Rectal smooth muscle tissue (tissue), 1 donor: ENCODE measurements at regions not wholly inside any gene's neighbourhood (a gene's known extent, or its start where the extent isn't known, plus 50 kb on each side); places are given as distances from the start of the nearest gene placed in this dataset.

Experiments
- H3K27ac ChIP-seq: one replicate; pipeline ENCODE4 v1.7.0; 2013; ENCODE audit warnings: low read depth, low read length, inconsistent platforms
- H3K27me3 ChIP-seq: one replicate; pipeline ENCODE4 v1.7.0; 2013; ENCODE audit warnings: low read length; ENCODE audit not compliant: control insufficient read depth, insufficient read depth
- H3K36me3 ChIP-seq: one replicate; pipeline ENCODE4 v1.7.0; 2013; ENCODE audit warnings: low read length; ENCODE audit not compliant: control insufficient read depth, insufficient read depth
- H3K4me1 ChIP-seq: one replicate; pipeline ENCODE4 v1.7.0; 2013; ENCODE audit warnings: low read length; ENCODE audit not compliant: control insufficient read depth, insufficient read depth
- H3K4me3 ChIP-seq: one replicate; pipeline ENCODE4 v1.7.0; 2013; ENCODE audit warnings: low read length
- H3K9ac ChIP-seq: one replicate; pipeline ENCODE4 v1.7.0; 2013; ENCODE audit warnings: low read length

DNA sequence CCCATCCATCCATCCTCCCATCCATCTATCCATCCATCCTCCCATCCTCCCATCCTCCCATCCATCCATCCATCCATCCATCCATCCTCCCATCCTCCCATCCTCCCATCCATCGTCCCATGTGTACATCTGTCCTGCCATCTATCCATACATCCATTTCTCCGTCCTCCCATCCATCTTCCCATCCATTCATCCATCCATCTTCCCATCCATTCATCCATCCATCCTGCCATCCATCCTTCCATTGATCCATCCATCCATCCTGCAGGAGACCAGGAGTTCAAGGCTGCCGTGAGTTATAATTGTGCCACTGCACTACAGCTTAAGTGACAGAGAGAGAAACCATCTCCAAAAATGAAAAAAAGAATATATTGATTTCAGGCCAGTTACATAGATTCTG is 356.5 kb downstream of the CDH26 start:
- no peak overlapping the region for H3K27ac ChIP-seq
- no peaks in the 10 kb centered on the region for H3K4me1 ChIP-seq
- no peak overlapping the region for H3K4me3 ChIP-seq

DNA sequence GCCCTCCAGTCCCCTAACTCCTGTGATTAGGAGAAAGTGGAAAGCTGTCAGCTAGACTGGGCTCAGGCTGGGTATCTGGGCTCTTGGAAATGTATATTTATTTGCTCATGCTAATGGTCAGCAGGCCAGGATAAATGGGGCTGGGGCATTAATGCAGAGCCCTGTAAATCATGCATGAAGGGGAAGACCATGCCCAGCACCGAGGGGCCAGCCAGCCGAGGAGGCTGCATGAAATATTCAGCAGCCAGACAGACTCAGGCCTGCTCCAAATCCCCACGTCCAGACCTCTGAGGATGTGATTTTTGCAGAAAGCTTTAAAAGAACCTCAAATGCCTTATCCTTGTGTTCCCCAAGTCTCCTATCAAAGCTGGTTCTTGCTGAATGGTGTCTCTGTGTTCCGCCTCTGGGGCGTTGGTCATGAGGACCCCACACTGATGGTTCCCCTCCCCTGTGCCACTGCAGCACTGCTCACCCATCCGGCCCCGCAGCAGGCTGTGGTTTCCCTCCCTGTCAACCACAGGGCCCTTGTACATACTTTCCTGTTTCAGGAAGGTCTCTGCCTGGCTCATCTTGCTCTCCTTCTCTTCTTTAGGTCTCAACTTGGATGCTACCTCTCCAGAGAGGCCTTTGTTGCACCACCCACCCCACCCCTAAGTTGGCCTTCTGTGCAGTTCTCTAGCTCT is 358.4 kb downstream of the CDH26 start:
- Histone ChIP-seq H3K4me3 (no peak overlapping the region), H3K9ac (no peak overlapping the region), H3K27ac (no peak overlapping the region), H3K36me3 (no peaks in the 10 kb centered on the region), H3K27me3 (no peaks in the 10 kb centered on the region), H3K4me1 (no peaks in the 10 kb centered on the region)

More for the DNA sequence above, 356.5 kb downstream of the CDH26 start:
- Histone ChIP-seq H3K9ac (no peak overlapping the region), H3K27me3 (no peaks in the 10 kb centered on the region), H3K36me3 (no peaks in the 10 kb centered on the region)

DNA sequence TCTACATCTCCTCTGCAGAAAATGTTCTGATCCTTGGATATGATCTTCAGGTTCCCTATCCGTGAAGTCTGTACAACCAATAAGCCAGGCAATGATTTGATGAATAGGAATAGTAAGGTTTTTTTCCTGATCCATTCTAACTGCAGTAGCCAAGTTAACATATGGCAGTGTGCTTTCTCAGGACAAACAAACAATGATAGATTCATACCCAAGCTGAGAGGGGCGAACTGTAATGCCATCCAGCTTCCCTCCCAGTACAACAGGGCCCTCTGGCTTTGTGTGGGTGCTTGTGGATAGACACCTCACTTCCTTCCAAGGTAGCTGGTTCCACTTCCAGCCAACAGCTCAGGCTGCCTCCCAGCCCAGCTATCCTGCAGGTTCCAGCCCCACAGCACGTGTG is 359.2 kb downstream of the CDH26 start:
- Histone ChIP-seq H3K4me3 (no peak overlapping the region), H3K9ac (no peak overlapping the region), H3K36me3 (no peaks in the 10 kb centered on the region), H3K4me1 (no peaks in the 10 kb centered on the region), H3K27me3 (no peaks in the 10 kb centered on the region), H3K27ac (no peak overlapping the region)

DNA sequence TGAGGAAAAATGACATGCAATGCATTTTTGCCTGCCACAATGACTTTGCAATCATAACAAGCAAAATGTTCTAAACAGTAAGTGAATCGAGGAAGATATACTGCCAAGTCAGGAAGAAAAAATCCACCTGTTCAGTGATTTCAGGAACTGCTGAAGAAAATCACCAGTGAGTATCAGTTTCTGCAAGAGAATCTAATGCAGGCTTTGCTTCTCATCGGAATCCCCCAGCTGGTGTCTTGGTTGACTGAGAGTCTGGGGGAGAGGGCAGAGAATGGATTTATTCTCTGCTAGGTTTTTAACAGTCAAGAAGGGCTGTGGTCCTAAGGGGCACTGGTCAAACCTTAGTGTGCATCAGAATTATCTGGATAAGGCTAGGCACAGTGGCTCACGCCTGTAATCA is 363.4 kb downstream of the CDH26 start:
- Histone ChIP-seq H3K4me1 (no peaks in the 10 kb centered on the region), H3K9ac (no peak overlapping the region), H3K27ac (no peak overlapping the region), H3K27me3 (no peaks in the 10 kb centered on the region), H3K36me3 (no peaks in the 10 kb centered on the region), H3K4me3 (no peak overlapping the region)

DNA sequence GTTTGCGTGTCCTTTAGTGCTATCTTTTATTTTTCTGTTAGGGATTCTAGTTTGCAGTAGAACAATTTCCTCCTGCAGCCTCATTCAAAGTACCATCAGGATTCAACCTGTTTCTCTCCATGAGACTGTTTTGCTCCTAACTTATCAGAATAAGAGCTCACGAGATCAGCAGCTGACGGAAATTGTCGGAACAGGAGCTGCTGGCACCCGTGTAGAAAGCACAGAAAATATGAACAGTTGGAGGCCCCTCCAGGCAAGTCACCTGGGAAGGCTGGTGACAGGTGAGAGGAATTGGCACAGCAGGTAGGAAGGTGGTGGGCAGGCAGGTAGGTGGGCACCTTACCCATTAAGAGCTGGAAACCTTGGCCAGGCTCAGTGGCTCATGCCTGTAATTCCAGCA is 368.6 kb downstream of the CDH26 start:
- Histone ChIP-seq H3K4me3 (no peak overlapping the region), H3K27ac (no peak overlapping the region), H3K36me3 (no peaks in the 10 kb centered on the region), H3K9ac (no peak overlapping the region), H3K27me3 (no peaks in the 10 kb centered on the region), H3K4me1 (no peaks in the 10 kb centered on the region)

DNA sequence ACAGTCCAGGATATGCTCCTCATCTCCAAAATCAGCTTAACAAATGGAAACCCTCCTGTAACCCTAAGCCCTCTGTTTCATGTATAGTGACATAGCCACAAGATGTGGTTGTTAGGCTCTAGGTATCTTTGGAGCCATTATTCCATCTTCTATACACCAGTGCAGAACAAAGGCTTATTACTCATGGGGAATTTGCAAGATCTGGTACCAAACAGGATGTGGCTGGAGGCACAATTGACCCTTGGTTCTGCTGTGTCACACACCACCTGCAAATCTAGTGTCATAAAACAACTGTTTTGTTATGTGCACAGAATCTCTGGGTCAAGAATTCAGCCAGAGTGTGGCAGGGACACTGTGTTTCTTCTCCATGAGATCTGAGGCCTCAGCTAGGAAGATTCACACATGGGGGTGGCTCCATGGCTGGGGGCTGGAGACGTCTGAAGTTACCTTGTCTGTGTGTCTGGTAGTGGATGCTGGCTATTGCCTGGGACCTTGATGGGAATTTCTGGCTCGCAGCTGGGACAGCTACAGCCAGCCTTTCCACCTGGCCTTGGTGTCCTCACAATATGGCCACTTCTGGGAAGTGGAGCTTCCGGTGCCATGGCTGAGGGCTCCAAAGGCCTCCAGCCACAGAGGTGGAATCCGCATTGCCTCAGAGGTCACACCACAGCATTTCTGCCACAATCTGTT is 369.9 kb downstream of the CDH26 start:
- no peaks in the 10 kb centered on the region for H3K36me3 ChIP-seq
- H3K4me3 ChIP-seq: no peak overlapping the region
- H3K4me1 ChIP-seq: no peaks in the 10 kb centered on the region
- no peaks in the 10 kb centered on the region for H3K27me3 ChIP-seq
- H3K9ac ChIP-seq: no peak overlapping the region
- no peak overlapping the region for H3K27ac ChIP-seq

DNA sequence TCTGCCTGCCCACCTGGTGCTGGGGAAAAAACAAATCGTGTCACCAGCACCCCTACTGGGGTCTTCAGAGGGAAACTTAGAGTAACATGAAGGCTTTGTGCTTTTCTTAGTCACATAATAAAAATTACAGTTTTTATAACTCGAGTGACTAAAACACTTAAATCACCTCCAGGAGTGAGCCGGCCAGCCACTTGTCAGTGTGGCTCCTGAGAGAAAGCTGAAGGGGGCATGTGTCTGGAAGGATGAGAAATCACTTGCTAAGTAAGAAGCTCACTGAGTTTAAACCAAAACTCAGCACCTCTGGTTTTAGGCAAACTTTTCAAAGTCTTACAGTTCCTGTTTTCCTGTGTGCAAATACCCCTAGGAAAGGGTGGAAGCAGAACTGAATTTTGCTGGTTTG is 372.2 kb downstream of the CDH26 start:
- Histone ChIP-seq H3K27ac (no peak overlapping the region), H3K4me3 (no peak overlapping the region), H3K9ac (no peak overlapping the region), H3K4me1 (no peaks in the 10 kb centered on the region), H3K27me3 (no peaks in the 10 kb centered on the region), H3K36me3 (no peaks in the 10 kb centered on the region)

DNA sequence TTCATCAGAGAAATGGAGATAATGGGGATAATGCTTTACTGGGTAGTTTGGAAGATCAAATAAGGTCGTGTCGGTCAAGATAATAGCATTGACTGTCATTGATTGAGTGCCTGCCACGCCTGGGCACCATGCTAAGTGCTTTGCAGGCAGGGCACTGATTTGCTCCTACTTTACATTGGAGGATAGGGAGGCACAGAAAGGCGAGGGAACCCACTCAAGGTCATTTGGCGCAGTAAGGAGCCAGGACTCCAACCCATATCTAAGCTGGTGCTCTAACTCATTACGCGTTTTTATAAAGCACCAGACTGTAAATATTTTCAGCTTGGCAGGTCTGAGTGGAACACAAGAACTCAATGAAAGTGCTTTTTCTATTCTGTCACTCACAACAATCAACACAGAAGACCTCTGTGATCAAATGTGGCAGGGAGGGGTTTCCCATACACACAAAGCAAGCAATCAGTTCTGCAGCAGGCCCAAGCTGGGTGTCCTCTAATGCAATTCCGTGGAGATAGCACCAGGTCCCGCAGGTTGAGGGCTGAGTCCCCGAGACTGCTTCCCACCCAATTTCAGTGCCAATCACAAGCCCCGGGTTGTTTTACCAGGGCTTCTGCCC is 373.6 kb downstream of the CDH26 start:
- H3K4me3 ChIP-seq: no peak overlapping the region
- no peak overlapping the region for H3K9ac ChIP-seq
- no peaks in the 10 kb centered on the region for H3K36me3 ChIP-seq
- H3K4me1 ChIP-seq: no peaks in the 10 kb centered on the region
- H3K27me3 ChIP-seq: no peaks in the 10 kb centered on the region
- no peak overlapping the region for H3K27ac ChIP-seq

DNA sequence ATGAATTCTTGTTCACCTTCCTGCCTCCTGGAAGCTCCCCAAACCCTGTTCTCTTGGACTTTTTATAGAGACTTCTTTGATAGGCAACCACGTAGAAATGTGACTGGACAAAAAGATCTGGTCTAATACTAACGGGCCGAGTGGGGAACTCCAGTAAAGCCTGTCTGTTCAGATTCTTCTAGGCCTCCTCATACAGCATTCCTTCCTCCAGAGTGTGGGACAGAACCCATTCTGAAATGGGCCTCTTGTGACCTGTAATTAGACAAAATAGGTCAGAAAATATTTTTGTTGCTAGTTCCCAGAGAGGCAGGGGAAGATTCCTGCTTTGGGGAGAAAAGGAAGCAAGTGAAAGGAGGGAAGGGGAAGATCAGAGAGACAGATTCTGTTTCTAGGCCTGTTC is 374.3 kb downstream of the CDH26 start:
- Histone ChIP-seq H3K9ac (no peak overlapping the region), H3K36me3 (no peaks in the 10 kb centered on the region), H3K4me3 (no peak overlapping the region), H3K4me1 (no peaks in the 10 kb centered on the region), H3K27ac (no peak overlapping the region), H3K27me3 (no peaks in the 10 kb centered on the region)

DNA sequence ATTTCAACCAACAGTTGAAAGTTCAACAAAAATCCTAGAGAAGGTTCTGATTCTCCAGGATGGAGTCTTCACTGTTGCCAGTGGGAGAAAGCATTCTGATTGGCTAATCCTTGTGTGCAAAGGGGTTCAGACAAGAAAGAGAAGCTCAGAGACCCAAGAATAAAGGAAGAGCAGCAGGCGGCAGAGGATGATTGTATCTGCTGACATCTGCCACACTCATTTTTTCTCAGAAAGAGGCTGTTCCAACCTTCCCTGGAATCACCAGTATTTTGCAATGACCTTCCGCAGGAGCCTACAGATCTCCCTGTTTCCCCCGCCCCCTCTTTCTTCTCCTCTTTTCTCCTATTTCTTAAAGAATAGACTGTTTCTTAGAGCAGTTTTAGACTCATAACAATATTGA is 376.7 kb downstream of the CDH26 start:
- H3K4me3 ChIP-seq: no peak overlapping the region
- no peaks in the 10 kb centered on the region for H3K27me3 ChIP-seq
- no peak overlapping the region for H3K9ac ChIP-seq
- H3K36me3 ChIP-seq: no peaks in the 10 kb centered on the region
- no peak overlapping the region for H3K27ac ChIP-seq
- no peaks in the 10 kb centered on the region for H3K4me1 ChIP-seq

DNA sequence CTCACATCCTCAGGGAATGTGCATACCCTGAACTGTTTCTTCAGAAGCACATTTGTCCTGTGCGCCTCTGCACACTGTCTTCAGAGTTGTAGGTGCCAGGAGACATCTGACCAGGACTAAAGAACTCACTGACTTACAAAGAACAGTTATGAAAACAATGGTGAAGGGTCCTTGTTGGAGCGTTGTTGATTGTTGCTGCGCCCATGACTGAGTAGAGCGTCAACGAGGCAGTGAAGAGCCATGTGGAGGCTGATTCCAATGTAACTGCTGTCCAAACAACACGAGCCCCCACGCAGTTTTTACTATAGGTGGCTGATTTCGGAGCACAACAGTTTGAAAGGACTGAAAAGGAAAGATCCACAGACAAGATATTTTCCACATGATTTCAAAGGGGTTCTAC is 380.3 kb downstream of the CDH26 start:
- Histone ChIP-seq H3K36me3 (no peaks in the 10 kb centered on the region), H3K4me1 (no peaks in the 10 kb centered on the region), H3K27ac (no peak overlapping the region), H3K4me3 (no peak overlapping the region), H3K9ac (no peak overlapping the region), H3K27me3 (no peaks in the 10 kb centered on the region)

DNA sequence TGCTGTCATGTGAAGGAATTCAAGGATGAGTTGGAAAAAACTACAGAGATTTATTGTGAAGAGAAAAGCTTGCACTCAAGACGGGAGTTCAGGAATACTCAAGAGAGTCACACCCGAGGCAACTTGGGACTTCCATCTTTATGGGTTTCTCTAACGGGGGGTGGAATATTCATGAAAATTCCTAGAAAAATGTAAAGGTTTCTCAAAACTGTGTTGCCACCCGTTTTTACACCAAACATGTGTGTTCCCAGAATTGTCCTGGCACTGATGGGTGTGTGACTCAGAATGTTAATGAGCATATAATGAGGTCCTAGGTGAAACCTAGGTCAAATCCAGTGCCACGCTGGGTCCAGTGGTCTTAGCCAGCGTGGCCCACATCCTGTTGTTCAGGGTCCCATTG is 381.5 kb downstream of the CDH26 start:
- Histone ChIP-seq H3K27me3 (no peaks in the 10 kb centered on the region), H3K4me1 (no peaks in the 10 kb centered on the region), H3K4me3 (no peak overlapping the region), H3K36me3 (no peaks in the 10 kb centered on the region), H3K27ac (no peak overlapping the region), H3K9ac (no peak overlapping the region)

DNA sequence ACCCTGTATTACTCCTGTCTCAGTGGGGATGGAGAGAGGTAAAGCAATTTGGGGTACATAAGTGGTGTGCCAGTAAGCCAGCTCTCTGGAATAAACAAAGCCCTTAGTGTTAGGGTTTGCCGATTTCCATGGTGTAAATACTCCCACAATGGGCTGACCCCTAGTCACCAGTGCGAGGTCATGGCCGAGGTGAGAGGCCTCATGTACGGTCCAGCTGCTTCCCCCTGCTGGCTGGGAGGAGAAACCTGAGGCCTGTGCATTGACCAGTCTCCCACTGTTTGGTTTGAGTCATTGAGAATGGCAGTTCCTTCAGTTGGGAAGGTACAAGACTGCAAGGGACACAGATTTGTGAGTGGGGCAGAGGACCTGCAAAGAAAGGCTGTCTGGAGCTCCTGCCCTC is 382.0 kb downstream of the CDH26 start:
- no peak overlapping the region for H3K9ac ChIP-seq
- no peaks in the 10 kb centered on the region for H3K36me3 ChIP-seq
- no peaks in the 10 kb centered on the region for H3K27me3 ChIP-seq
- no peaks in the 10 kb centered on the region for H3K4me1 ChIP-seq
- no peak overlapping the region for H3K27ac ChIP-seq
- no peak overlapping the region for H3K4me3 ChIP-seq
